B cell (primary cell): ENCODE measurements at regions not wholly inside any gene's neighbourhood (a gene's known extent, or its start where the extent isn't known, plus 50 kb on each side); places are given as distances from the start of the nearest gene placed in this dataset.

Experiments used
- EZH2 ChIP-seq: IDR thresholded peaks from 2 replicates; pipeline ENCODE4 v1.6.1; 2012; ENCODE audit warnings: borderline replicate concordance, low read depth, mild to moderate bottlenecking, moderate library complexity, low read length; ENCODE audit not compliant: insufficient read depth, poor library complexity, severe bottlenecking
- TF ChIP-seq, protein P1 (sequence below): fragments of 200-600 bp; IDR thresholded peaks from one replicate; pipeline ENCODE4 v1.8.0; 2022; ENCODE audit warnings: antibody characterized with exemption, mild to moderate bottlenecking

DNA sequence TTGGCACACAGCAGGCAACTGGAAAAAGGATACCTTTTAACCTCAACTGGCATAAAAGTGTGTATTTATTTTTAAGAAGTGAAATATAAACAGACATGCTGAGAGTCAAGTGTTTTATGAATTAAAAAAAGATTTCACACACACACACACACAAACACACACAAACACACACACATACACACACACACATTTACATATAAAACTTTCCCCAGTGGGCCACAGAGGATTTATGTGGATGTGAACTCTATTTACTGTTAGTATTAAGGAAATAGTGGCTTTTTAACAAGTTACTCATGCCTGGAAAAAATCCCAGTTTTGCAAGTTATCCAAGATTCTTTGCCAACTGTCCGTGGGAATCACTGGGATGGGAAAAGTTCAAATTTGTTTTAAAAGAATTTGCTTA, 725.9 kb upstream of the NR2F2 start:
- TF ChIP-seq, protein P1, sequence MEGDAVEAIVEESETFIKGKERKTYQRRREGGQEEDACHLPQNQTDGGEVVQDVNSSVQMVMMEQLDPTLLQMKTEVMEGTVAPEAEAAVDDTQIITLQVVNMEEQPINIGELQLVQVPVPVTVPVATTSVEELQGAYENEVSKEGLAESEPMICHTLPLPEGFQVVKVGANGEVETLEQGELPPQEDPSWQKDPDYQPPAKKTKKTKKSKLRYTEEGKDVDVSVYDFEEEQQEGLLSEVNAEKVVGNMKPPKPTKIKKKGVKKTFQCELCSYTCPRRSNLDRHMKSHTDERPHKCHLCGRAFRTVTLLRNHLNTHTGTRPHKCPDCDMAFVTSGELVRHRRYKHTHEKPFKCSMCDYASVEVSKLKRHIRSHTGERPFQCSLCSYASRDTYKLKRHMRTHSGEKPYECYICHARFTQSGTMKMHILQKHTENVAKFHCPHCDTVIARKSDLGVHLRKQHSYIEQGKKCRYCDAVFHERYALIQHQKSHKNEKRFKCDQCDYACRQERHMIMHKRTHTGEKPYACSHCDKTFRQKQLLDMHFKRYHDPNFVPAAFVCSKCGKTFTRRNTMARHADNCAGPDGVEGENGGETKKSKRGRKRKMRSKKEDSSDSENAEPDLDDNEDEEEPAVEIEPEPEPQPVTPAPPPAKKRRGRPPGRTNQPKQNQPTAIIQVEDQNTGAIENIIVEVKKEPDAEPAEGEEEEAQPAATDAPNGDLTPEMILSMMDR, result no peak
- no peak for TF ChIP-seq EZH2
